Loucy (cell line): ENCODE measurements at regions not wholly inside any gene's neighbourhood (a gene's known extent, or its start where the extent isn't known, plus 50 kb on each side); places are given as distances from the start of the nearest gene placed in this dataset.

Experiments used
- CTCF ChIP-seq: fragments of 200-600 bp; sonication (generic); conservative IDR thresholded peaks from 2 replicates; pipeline ENCODE4 v1.5.1; 2014; ENCODE audit warnings: mild to moderate bottlenecking, antibody characterized with exemption, low read length
- EZH2phosphoT487 ChIP-seq: fragments of 200-600 bp; IDR thresholded peaks from 2 replicates; pipeline ENCODE4 v1.6.1; 2018; ENCODE audit warnings: antibody characterized with exemption, mild to moderate bottlenecking, moderate library complexity, borderline replicate concordance

DNA sequence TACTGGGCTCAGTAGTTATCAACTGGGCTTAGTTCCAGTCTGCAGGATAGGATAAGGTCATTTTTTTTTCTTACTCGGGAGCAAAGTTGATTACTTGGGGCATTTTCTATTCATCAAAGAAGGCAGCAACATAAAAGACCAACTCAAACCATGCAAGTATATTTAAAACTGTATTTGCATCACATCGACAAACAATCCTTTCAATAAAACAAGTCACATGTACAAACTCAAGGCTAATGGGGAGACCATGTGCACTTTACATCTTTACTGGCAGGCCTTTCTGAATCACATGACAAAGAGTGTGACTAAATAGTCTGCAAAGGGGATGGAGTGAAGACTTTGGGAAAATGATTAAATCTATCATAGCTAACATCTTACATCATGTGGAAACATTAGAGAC lies 610.4 kb upstream of the BOD1L1 start:
- TF ChIP-seq CTCF (no peak), EZH2phosphoT487 (no peak)
